WERI-Rb-1 (cell line): ENCODE measurements at regions not wholly inside any gene's neighbourhood (a gene's known extent, or its start where the extent isn't known, plus 50 kb on each side); places are given as distances from the start of the nearest gene placed in this dataset.

Experiments used
- DNase-seq: peaks from one replicate; pipeline ENCODE4 v3.0.0-alpha.2; 2020
- H3K27ac ChIP-seq: fragments of 250-450 bp; sonication (Bioruptor Pico); 2 replicates; pipeline ENCODE4 v1.5.1; 2020; ENCODE audit warnings: mild to moderate bottlenecking, moderate library complexity
- H3K27me3 ChIP-seq: fragments of 250-450 bp; sonication (Bioruptor Pico); 2 replicates; pipeline ENCODE4 v1.5.1; 2021; ENCODE audit warnings: mild to moderate bottlenecking, low read depth, moderate library complexity; ENCODE audit not compliant: insufficient read depth, severe bottlenecking
- H3K36me3 ChIP-seq: fragments of 250-450 bp; sonication (Bioruptor Pico); 2 replicates; pipeline ENCODE4 v1.5.1; 2020; ENCODE audit warnings: mild to moderate bottlenecking, moderate library complexity
- H3K4me3 ChIP-seq: 2 replicates; pipeline ENCODE4 v1.5.1; 2011; ENCODE audit warnings: low read depth, mild to moderate bottlenecking, control low read depth, low read length
- H3K9me3 ChIP-seq: fragments of 250-450 bp; sonication (Bioruptor Pico); 2 replicates; pipeline ENCODE4 v1.5.1; 2021; ENCODE audit warnings: mild to moderate bottlenecking, moderate library complexity; ENCODE audit not compliant: severe bottlenecking
- TF ChIP-seq, protein P1 (sequence below): IDR thresholded peaks from 2 replicates; pipeline ENCODE4 v1.5.1; 2011; ENCODE audit warnings: low read depth, mild to moderate bottlenecking, control low read depth, inconsistent platforms, low read length

DNA sequence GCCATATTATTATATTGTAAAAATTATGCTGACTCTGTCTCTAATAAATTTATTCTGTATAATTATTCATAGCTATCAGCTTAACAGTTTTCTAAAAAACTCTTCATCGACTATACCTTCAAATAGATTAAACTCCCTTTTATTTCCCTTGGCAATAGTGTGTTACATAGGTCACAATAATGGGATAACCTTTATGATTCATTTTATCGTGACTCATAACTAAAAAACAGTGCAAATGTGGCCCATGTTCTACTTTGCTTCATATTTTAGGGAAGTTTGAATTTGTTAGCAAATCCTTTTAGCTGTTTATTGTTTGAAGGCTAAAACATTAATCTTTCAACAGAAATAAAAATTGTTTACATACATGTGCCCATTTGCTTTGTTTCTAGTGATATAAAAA is 783.2 kb upstream of the CDH2 start:
- H3K27me3 ChIP-seq = no peaks in the 10 kb centered on the region
- no peak for DNase-seq

DNA sequence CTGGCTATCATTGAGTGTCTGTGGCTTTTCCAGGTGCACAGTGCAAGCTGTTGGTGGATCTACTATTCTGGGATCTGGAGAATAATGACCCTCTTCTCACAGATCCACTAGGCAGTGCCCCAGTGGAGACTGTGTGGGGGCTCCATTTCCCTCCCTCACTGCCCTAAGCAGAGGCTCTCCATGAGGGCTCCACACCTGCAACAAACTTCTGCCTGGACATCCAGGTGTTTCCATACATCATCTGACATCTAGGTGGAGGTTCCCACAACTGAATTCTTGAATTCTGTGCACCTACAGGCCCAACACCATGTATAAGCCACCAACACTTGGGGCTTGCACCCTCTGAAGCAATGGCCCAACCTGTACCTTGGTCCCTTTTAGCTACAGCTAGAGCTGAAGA is 775.4 kb upstream of the CDH2 start:
- H3K9me3 ChIP-seq = peaks cover 6% of the 10 kb centered on the region
- no peak overlapping the region for H3K27ac ChIP-seq
- TF ChIP-seq, protein P1, sequence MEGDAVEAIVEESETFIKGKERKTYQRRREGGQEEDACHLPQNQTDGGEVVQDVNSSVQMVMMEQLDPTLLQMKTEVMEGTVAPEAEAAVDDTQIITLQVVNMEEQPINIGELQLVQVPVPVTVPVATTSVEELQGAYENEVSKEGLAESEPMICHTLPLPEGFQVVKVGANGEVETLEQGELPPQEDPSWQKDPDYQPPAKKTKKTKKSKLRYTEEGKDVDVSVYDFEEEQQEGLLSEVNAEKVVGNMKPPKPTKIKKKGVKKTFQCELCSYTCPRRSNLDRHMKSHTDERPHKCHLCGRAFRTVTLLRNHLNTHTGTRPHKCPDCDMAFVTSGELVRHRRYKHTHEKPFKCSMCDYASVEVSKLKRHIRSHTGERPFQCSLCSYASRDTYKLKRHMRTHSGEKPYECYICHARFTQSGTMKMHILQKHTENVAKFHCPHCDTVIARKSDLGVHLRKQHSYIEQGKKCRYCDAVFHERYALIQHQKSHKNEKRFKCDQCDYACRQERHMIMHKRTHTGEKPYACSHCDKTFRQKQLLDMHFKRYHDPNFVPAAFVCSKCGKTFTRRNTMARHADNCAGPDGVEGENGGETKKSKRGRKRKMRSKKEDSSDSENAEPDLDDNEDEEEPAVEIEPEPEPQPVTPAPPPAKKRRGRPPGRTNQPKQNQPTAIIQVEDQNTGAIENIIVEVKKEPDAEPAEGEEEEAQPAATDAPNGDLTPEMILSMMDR = no peak
- DNase-seq = no peak
- H3K4me3 ChIP-seq = no peak overlapping the region
- no peaks in the 10 kb centered on the region for H3K27me3 ChIP-seq
- no peaks in the 10 kb centered on the region for H3K36me3 ChIP-seq

More for the DNA sequence above, 783.2 kb upstream of the CDH2 start:
- Histone ChIP-seq H3K27ac (no peak overlapping the region), H3K36me3 (no peaks in the 10 kb centered on the region), H3K9me3 (no peaks in the 10 kb centered on the region), H3K4me3 (no peak overlapping the region)
- TF ChIP-seq, protein P1 = no peak

DNA sequence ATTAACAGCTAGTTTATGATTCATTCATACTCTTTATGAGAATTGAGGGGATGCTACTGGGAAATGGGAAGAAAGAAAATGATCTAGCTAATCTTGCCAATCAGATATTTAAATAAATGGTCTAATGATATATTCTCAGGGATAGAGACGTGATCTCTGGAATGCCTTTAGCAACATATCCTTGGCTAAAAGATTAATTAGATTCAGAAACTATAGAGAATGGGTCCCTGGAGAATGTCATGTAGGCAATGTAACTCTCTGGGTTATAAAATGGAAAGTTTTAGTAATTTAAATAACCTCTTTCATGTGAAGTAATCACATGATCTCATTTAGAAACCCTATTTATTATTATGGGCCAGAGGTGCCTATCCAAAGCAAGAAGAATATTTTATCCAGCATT is 771.0 kb upstream of the CDH2 start:
- TF ChIP-seq, protein P1 = no peak
- H3K36me3 ChIP-seq = no peaks in the 10 kb centered on the region
- H3K27ac ChIP-seq = no peak overlapping the region
- peaks cover 6% of the 10 kb centered on the region for H3K9me3 ChIP-seq
- H3K4me3 ChIP-seq = no peak overlapping the region
- DNase-seq = no peak
- H3K27me3 ChIP-seq = no peaks in the 10 kb centered on the region

DNA sequence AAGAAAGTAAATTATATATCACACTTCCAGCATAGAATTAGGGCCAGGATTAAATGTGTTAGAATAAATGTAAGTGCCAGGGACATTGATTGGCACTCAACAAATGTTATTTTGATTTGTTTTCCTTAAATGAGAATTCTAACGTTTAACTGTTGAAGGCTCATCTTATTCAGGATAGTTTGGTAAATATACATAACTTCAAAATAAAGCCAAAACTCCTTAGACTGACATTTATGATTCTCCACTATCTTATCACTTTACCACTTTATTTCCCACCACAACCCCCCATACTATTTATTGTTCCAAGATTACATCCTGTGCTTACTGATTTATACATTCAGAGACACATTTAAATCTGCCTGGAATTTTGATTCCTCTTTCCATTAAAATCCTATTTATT is 769.5 kb upstream of the CDH2 start:
- Histone ChIP-seq H3K9me3 (no peaks in the 10 kb centered on the region), H3K27ac (no peak overlapping the region), H3K27me3 (no peaks in the 10 kb centered on the region), H3K4me3 (no peak overlapping the region), H3K36me3 (no peaks in the 10 kb centered on the region)
- no peak for DNase-seq
- TF ChIP-seq, protein P1 = no peak

DNA sequence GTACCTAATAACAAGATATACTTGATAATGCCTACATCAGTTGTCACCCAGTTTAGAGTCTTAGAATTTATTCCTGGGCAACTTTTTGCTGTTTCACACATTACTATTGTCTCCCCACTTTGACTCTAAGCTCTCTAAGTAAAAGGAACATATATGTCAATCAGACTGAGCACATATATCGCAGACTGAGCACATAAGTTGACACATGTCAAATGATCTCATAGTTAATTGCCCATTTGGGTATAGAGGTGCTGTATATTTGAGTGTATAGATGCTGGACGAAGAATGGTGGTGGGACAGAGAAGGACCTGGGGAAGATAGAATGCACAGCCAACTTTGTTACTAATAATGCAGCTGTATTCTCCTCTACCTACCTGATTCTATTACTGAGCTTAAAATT is 746.0 kb upstream of the CDH2 start:
- H3K4me3 ChIP-seq = no peak overlapping the region
- H3K9me3 ChIP-seq = no peaks in the 10 kb centered on the region
- TF ChIP-seq, protein P1 = no peak
- H3K27me3 ChIP-seq = no peaks in the 10 kb centered on the region
- H3K27ac ChIP-seq = no peak overlapping the region
- H3K36me3 ChIP-seq = no peaks in the 10 kb centered on the region
- no peak for DNase-seq

DNA sequence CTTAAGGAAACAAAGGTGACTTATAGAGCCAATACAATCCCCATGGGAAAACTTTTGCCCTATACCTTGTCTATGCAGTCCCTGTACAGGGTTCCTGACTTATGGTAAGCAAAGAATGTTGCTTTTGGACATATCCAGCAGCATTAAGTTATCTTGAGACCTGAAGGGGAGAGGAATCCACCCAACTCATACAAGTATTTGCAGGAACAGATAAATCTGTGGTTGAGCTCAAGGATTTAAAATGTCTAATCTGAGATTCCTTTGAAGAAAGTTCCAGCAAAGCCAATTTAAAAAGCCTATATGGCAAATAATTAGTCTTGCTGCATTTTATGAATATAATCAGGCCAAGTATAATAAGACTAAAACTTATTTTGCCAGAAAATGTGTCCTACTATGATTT is 739.5 kb upstream of the CDH2 start:
- no peaks in the 10 kb centered on the region for H3K9me3 ChIP-seq
- no peak for DNase-seq
- no peak overlapping the region for H3K4me3 ChIP-seq
- no peaks in the 10 kb centered on the region for H3K27me3 ChIP-seq
- TF ChIP-seq, protein P1 = no peak
- no peak overlapping the region for H3K27ac ChIP-seq
- H3K36me3 ChIP-seq = no peaks in the 10 kb centered on the region
